ENCODE measurements at regions not wholly inside any gene's neighbourhood (a gene's known extent, or its start where the extent isn't known, plus 50 kb on each side); places are given as distances from the start of the nearest gene placed in this dataset.

DNA sequence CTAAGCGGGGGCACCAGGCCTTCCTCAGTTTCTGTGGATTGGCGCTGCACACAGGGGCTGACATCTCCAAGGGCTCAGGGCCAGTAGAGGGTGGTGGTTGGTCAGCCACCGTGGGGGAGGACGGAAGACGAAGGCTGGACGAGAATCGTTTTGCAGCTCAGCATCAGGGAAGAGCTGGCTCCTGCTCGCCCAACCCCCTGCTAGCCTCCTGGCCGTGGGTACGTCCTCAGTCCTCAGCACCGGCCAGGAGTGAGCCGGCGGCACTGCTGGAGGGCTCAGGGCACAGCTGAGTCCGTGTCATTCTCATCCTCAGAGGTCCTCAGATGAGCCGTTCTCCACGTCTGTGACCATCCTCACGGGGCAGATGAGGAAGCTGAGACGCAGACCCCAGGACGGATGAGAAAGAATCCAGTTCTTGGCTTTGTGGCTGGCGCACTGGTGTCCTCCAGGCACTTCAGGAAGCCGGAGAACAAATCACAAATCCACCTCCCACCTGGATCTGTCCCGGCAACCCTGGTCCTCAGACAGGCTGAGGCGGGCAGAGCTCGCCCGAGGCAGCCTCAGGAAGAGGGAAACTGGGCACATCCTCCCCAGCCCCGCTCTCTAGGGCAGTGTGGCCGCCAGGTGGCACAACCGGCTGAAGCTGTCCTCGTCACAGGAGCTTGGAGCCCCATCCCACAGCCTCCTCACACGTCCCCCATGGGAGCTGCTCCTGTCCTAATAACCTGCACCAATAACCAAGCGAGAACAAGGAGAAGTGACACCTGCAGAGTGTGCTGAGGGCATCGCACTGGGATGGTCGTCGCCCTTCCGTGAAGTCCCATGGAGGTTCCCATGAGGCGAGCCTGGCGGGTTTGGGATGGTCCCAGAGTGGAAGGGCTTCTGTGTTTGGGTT, 393.7 kb downstream of the BRD1 start:
- intact Hi-C loops (cut with DNase I) = no loop called here
- no peak for DNase-seq (ENCODE audit: missing footprints)
- no peak for ATAC-seq

DNA sequence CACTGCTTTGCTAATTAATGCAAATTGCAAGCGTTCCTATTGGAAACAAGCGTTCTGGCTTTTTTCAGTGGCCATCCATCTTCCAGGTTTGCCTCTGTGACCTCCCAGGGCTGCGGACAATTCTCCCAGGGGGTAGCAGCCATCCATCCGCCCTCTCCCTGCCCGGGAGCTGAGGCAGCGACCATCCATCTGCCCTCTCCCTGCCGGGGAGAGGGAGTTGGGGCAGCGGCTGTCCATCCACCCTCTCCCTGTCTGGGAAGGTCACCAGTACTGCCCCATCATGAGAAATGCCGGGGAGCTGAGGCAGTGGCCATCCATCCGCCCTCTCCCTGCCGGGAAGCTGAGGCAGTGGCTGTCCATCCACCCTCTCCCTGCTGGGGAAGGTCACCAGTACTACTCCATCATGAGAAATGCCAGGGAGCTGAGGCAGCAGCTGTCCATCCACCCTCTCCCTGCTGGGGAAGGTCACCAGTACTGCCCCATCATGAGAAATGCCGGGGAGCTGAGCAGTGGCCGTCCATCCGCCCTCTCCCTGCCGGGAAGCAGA, 394.7 kb downstream of the BRD1 start:
- DNase-seq (ENCODE audit: missing footprints) (no peak), ATAC-seq (no peak)
- intact Hi-C loops (cut with DNase I) = no loop called here

DNA sequence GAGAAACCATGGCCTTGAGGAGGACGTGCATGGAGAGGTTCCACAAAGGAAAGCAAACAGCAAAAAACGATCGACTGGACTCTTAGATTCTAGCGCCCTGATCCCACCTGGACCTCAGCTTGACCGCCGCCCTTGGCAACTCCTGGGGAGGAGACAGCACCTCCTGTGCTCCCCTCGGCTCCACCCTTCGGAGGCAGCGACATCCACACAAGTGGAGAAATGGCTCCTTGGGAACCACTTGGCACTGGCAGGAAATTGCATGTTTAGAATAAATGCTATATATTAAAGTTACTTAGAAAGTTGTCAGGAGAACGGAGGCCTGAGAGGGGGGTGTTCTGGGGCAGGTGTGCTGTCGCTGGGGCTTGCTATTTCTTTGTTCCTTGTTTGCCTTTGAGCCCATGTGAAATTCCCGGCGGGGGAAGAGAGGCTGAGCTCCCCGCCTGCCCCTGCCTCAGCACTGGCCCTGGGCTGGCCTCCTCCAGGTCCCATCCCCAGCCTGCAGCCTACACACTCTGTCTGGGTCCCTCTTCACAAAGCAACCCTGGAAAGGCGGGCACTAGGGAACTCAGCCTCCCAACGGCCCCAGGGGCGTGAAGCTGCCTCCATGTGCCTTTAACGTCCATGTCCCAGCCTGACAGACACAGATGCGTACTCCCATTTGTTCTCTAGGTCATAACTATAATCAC, 395.3 kb downstream of the BRD1 start:
- intact Hi-C loops (cut with DNase I) = no loop called here
- DNase-seq (ENCODE audit: missing footprints) = no peak
- no peak for ATAC-seq

DNA sequence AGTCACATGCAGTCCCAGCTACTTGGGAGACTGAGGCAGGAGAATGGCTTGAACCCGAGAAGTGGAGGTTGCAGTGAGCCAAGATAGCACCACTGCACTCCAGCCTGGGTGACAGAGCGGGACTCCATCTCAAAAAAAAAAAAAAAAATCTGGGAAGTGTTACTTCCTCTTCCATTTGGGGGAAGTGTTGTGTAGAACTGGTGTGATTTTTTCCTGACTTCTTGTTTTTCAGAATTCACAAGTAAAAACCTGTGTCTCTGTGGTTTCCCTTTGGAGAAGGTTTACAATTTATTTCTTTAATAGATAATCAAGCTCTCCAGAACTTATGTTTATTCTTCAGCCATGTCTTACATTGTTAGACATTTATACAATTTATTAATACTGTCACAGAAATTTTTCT, 396.1 kb downstream of the BRD1 start:
- no peak for DNase-seq (ENCODE audit: missing footprints)
- no peak for ATAC-seq
- intact Hi-C loops (cut with DNase I) = no loop called here

DNA sequence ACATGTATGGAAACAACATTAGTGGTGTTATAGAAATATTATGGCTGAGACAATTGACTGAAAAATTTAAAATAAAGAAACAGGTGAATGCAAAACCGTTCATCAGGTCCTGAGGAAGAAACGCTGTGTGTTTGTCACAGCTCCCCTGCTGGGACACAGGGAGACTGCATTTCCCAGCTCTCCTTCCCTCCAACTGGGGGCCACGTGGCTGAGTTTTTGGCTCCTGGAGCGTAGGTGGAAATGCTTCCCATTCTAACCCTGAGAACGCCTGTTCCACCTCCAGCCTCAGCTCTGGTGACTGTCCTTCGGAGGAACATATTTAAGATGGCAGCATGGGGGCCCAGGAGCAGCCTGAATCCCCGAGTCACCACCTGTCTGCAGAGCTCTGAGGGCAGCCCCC, 398.6 kb downstream of the BRD1 start:
- no peak for ATAC-seq
- intact Hi-C loops (cut with DNase I) = no loop called here

DNA sequence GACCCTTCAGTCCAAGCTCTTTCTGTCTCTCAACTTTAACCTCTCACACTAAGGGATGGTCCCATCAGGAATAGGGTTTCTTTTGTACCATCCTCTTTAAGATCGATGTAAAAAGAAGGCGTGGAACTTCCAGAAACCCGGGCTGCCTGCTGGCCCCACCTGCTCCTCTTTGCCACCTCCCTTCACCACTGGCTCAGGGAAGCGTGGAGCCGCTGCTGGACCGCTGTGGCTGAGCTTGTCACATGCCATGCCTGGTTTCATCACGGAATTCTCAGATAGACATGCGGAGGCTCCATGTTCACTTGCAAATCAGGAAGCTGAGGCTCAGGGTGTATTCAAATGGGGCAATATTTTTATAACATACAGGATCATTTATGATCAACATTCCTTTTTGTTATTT, 399.7 kb downstream of the BRD1 start:
- intact Hi-C loops (cut with DNase I) = no loop called here
- DNase-seq (ENCODE audit: missing footprints) (no peak), ATAC-seq (no peak)

More for the DNA sequence above, 398.6 kb downstream of the BRD1 start:
- DNase-seq (ENCODE audit: missing footprints) = no peak

DNA sequence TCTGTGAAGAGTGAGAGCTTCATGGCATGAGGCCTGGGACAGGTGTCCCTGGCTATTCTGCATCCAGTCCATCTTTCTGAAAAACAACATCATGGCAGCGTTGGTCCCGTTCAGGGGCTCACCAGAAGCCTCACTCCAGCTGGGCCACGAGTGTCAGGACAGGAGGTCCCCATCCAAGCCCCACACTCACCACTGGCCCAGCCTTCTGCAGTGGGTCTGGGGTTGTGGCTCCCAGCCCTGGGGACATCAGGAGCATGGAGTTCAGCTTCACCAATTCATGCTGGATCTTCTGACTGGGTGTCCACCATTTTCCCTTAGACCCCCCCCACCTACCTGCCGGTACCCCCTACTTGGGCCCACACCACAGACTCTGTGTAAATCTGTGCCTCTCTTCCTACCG, 400.3 kb downstream of the BRD1 start:
- intact Hi-C loops (cut with DNase I) = no loop called here
- no peak for DNase-seq (ENCODE audit: missing footprints)
- no peak for ATAC-seq

DNA sequence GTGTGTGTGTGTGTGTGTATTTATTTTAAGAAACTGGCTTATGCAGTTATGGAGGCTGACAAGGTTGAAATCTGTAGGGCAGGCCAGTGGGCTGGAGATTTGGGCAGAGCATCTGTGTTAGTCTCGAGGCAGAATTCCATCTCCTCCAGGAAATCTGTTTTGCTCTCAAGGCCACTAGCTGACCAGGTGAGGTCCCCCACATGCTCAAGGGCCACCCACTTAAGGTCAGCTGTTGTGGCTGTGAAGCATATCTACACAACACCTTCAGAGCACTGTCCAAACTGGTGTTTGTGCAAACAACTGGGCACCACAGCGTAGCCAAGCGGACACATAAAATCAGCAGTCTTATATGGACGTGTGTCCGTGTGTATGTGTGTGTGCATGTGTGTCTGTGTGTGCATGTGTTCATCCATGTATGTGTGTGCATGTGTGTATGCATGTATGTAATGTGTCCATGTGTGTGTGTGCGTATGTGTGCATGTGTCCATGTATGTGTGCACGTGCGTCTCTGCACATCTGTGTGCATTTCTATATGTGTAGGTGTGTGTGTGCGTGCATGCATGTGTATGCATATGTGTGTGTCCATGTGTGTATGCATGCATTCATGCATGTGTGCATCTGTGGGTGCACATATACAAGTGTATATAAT, 400.9 kb downstream of the BRD1 start:
- intact Hi-C loops (cut with DNase I) = no loop called here
- ATAC-seq (no peak), DNase-seq (ENCODE audit: missing footprints) (no peak)

DNA sequence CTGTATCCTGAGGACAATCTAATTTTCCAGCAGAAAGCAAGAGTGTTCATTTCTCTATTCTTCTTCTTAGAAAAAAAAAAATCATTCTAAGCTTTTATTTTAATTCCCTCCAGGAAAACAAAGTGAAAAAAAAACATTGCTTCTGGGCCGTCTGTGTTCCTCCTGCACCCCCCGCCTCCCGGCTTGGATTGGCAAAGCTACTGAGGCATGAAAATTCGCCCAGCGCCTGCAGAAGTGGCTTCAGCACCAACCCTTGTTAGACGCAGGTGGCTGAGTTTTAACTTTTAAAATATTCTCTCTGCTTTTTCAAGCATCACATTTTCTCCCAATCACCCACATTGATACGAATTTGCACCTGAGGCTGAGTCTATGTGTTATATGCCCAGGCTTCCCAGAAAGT, 401.6 kb downstream of the BRD1 start:
- intact Hi-C loops (cut with DNase I) = no loop called here
- DNase-seq (ENCODE audit: missing footprints) (no peak), ATAC-seq (no peak)

DNA sequence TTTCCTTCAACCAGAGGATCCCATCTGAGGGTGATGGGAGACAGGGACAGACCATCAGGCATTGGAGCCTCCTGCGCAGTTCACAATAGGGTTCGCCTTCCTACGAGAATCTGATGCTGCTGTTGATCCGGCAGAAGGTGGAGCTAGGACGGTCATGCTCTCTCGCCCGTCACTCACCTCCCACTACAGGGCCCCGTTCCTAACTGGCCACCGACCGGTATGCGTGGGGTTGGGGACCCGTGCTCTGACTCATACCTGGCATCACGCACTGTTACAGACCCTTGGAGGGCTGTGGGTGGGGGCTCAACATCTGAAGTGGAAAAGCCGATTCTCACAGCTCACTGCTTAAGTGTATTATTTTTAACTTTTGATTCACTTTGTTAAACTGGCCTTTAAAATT, 402.3 kb downstream of the BRD1 start:
- intact Hi-C loops (cut with DNase I) = no loop called here
- no peak for DNase-seq (ENCODE audit: missing footprints)
- ATAC-seq = no peak

DNA sequence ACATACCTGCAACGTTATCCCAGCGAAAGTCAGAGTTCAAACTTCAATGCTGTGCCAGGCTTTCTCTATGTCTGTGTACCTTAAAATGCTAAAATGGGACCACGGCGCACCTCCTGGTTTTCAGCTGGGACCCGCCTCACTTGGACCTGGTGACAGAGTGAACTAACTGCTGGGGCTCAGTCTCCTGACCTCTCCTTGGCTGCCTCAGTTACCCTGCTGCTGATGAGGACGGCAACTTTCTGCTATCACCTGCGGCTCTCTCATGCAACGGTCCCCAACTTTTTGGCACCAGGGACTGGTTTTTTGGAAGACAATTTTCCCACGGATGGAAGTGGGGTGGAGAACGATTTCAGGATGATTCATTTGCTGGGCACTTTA, 402.8 kb downstream of the BRD1 start:
- DNase-seq (ENCODE audit: missing footprints) (no peak), ATAC-seq (no peak)
- intact Hi-C loops (cut with DNase I) = no loop called here

DNA sequence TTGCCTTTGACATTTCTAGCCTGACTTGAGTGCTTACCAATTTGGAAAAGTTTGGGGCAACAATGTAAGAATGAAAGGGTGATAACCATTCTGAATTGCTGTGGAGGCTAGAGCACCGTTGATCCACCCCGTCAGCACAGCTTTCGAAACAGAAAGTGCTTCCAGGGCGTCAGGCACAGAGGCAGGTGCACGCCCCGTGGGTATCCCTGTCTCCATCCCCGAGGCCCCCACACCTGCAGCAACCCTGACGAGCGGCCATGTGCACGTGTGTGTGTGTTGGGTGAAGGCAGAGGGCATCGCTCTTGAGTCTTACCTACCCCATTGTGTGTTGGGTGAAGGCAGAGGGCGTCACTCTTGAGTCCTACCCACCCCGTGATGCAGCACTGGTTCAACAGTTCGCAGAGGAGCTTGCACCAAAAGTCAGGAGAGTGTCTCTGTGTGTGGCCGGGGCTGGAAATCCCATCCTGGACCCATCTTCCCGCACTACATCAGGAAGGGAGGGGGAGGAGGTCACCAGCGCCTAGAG, 404.5 kb downstream of the BRD1 start:
- DNase-seq (ENCODE audit: missing footprints) (no peak), ATAC-seq (no peak)
- intact Hi-C loops (cut with DNase I) = no loop called here

DNA sequence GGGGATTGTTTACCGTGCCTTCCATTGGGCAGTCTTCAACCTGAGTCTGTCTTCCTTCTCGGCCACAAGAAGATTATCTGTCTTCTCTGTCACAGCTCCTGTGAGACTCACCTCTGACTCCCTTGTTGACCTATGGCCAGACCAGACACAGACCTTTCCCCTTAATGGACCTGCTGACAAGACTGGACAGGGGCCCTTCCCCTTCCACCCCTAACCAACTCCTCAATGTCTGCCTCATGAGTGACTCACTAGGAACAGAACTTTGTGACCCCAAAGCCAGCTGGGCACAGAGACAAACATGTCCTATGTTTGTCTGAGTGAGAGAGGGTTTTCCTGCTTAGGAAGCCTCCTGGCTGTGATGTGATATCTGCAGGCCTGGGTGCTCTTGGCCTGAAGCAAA, 405.0 kb downstream of the BRD1 start:
- no peak for ATAC-seq
- intact Hi-C loops (cut with DNase I) = no loop called here

DNA sequence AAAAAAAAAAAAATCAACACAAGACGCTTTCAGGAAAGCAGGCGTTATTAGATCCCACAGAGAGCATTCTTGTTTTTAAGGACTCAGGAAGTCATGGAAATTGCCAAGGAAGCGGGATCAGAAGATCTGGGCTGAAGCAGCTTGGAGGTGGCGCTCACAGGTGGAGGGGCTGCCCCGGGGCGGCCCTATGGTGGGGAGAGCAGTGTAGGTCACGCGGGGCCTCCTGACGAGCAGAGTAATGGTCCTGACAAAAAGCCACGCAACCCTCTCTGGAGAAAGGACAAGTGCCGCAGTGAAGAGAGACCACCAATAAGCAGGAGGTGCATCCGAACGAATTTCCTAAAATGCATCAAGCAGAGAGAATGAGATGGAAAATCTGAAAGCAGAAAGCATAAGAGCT, 407.0 kb downstream of the BRD1 start:
- intact Hi-C loops (cut with DNase I) = no loop called here
- DNase-seq (ENCODE audit: missing footprints) (no peak), ATAC-seq (no peak)

More for the DNA sequence above, 405.0 kb downstream of the BRD1 start:
- DNase-seq (ENCODE audit: missing footprints) = no peak

DNA sequence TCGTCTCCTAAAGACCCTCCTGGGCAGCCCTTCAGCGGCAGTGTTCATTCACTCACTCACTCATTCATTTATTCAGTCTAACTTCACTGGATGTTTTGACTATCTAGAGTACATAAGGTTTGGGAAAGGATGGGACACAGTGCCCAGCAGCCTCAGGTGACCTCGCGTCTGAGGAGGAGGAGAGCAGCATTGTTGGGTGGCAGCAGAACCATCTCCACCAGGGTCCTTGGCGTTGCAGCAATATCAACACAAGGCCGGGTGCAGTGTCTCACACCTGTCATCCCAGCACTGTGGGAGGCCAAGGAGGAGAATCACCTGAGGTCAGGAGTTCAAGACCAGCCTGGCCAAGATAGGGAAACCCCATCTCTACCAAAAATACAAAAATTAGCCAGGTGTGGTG, 408.0 kb downstream of the BRD1 start:
- DNase-seq (ENCODE audit: missing footprints) = no peak
- intact Hi-C loops (cut with DNase I) = no loop called here
- no peak for ATAC-seq

DNA sequence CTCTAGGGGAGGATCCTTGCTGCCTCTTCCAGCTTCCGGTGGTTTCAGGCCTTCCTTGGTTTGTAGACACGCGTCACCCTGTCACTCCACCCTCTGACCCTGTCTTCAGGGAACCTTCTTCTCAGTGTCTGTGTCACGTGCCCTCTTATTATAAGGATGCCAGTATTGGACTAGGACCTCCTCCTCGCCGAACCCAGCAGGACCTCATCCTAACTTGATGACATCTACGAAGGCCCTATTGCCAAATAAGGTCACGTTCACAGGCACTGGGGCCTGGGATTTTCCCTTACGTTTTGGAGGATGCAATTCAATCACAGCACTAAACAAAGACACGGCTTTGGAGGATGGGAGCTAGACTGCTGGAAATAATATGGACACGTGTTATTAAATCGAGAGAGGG, 408.7 kb downstream of the BRD1 start:
- no peak for DNase-seq (ENCODE audit: missing footprints)
- no peak for ATAC-seq
- intact Hi-C loops (cut with DNase I) = no loop called here

DNA sequence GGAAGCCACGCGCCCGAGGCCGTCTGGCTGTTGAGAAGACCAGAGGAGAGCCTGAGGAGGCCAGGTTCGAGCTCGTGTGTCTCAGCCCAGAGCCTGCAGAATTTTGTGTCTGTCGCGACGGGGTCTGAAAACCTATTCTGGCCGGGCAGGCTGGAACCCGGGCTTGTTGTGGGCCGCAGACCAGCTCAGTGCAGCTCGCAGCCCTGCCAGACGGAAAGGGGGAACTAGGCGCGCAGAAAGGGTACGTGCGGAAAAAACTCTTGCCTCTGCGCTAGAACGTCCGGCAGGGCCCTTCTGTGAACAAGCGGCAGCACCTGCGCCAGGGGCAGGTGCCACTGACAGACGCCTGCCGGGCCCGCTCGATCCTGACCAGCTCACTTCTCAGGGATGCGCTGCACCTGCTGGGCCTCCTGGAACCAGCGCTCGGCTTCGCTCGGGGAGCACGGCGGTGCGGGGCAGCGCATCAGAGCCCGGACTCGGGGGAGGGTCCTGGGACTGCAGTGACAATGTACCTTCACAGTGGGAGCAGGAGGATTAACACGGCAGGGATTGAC, 409.3 kb downstream of the BRD1 start:
- DNase-seq (ENCODE audit: missing footprints) (no peak), ATAC-seq (no peak)
- intact Hi-C loops (cut with DNase I) = no loop called here

DNA sequence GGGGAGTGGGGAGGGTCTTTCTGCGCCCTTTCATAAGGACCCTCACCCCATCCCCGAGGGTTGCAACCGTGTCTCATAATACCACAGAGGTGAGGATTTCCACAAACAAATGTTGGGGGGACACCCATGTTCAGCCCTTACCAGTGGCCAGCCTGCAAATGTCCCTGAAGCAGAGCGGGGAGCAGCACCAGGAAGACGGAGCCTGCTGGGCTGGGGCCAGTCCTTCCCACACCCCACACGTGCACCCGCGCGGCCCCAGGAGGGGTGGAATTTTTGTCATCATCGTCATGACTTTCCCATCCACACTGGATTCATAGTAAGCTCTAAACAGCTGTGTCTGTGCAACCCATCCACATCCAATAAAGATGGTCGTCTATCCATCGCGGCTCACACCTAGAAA, 409.8 kb downstream of the BRD1 start:
- DNase-seq (ENCODE audit: missing footprints) (no peak), ATAC-seq (no peak)
- intact Hi-C loops (cut with DNase I) = no loop called here

DNA sequence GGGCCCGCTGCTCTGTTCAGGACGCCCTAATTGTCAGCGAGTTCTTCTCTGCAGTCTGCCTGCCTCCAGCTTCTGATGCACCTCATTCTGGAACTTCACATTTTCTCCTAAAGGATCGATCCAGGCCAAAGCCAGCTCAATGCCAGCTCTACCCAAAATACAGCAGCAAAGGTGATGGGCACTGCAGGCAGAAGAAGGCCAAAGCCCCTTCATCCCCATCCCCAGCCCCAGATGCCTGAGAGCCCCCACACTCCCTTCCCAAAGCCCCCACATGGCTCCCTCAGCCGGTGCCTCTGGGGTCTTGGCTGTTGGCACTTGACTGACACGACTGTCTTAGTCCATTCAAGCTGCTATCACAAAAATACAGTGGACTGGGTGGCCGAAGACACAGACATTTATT, 410.3 kb downstream of the BRD1 start:
- intact Hi-C loops (cut with DNase I) = no loop called here
- ATAC-seq (no peak), DNase-seq (ENCODE audit: missing footprints) (no peak)

Measured in Right ventricle myocardium inferior (tissue), 1 donor.